Upper lobe of right lung (tissue), 1 donor: ENCODE measurements at regions not wholly inside any gene's neighbourhood (a gene's known extent, or its start where the extent isn't known, plus 50 kb on each side); places are given as distances from the start of the nearest gene placed in this dataset.

ENCODE experiments used
- ATAC-seq: fragments of 200-7000 bp; cut with Tn5 transposase; one replicate; pipeline ENCODE4 v1.9.1; 2020; ENCODE audit warnings: mild to moderate bottlenecking, moderate library complexity
- DNase-seq: peaks from one replicate; pipeline ENCODE4 v3.0.0-alpha.2; 2020
- H3K27ac ChIP-seq: fragments of 200-600 bp; one replicate; pipeline ENCODE4 v1.8.0; 2022
- H3K27me3 ChIP-seq: fragments of 200-600 bp; one replicate; pipeline ENCODE4 v1.8.0; 2022; ENCODE audit warnings: mild to moderate bottlenecking
- H3K36me3 ChIP-seq: fragments of 200-600 bp; one replicate; pipeline ENCODE4 v1.8.0; 2022
- H3K4me1 ChIP-seq: fragments of 200-600 bp; one replicate; pipeline ENCODE4 v1.8.0; 2022
- H3K4me3 ChIP-seq: fragments of 200-600 bp; one replicate; pipeline ENCODE4 v1.8.0; 2022; ENCODE audit warnings: mild to moderate bottlenecking
- H3K9me3 ChIP-seq: fragments of 200-600 bp; one replicate; pipeline ENCODE4 v1.8.0; 2022
- CTCF ChIP-seq: fragments of 200-600 bp; IDR thresholded peaks from one replicate; pipeline ENCODE4 v1.8.0; 2022; ENCODE audit warnings: antibody characterized with exemption
- intact Hi-C: fragments of 100-400 bp; cut with DNase I; formaldehyde crosslinking; loops from one replicate; pipeline ENCODE4 v1.11.0; 2022
- donor health status: DM: no; HTN: yes; CAD: no; lungs with severe emphysema.

DNA sequence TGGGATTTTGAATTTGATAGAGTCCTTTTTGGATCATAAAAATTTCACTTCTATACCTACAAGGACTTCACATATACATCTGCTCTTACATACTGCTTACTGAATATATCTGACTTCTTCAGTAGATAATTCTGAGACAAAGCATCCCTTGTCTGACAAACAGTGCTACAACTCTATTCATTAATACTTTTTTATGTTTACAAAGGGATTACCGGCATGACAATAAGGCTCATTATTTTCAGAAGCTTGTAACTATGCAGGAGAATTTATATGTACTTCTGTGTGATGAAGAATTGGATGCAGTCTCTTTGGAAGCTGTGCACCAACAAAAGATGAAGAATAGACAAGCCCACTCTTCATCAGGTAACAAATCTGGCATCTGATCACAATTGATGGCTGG lies 1070.3 kb downstream of the STIM2 start:
- Histone ChIP-seq H3K4me1 (no peaks in the 10 kb centered on the region), H3K9me3 (no peaks in the 10 kb centered on the region), H3K27me3 (no peaks in the 10 kb centered on the region), H3K4me3 (no peak overlapping the region), H3K27ac (no peak overlapping the region), H3K36me3 (no peaks in the 10 kb centered on the region)
- DNase-seq (no peak), ATAC-seq (no peak)
- TF ChIP-seq CTCF = no peak
- intact Hi-C loops = no loop called here

DNA sequence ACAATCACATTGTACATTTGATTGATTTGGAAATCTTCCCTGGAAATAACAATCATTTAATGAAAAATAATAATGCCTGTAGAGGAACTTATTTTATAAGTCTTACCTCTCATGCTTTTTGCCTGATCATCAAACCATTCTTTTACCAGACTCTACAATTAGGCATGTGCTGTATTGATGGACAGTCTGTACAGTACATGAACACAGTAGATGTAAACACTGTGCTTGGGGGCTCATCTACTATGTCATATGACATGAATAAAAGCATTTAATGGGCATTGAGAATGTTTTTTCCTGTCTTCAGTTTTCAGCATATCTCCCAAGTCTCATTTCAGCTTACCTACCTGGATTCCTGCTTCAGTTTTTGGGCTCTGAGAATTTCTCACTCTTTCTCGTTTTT lies 1070.9 kb downstream of the STIM2 start:
- no peaks in the 10 kb centered on the region for H3K9me3 ChIP-seq
- intact Hi-C loops = no loop called here
- no peak overlapping the region for H3K27ac ChIP-seq
- no peaks in the 10 kb centered on the region for H3K36me3 ChIP-seq
- no peaks in the 10 kb centered on the region for H3K27me3 ChIP-seq
- no peak for TF ChIP-seq CTCF
- ATAC-seq = no peak
- DNase-seq = no peak
- no peaks in the 10 kb centered on the region for H3K4me1 ChIP-seq
- H3K4me3 ChIP-seq = no peak overlapping the region

- Histone ChIP-seq H3K4me1 (no peaks in the 10 kb centered on the region), H3K36me3 (no peaks in the 10 kb centered on the region), H3K4me3 (no peak overlapping the region), H3K27ac (no peak overlapping the region), H3K9me3 (no peaks in the 10 kb centered on the region), H3K27me3 (no peaks in the 10 kb centered on the region)
- ATAC-seq (no peak), DNase-seq (no peak)
- TF ChIP-seq CTCF = no peak
- intact Hi-C loops = no loop called here
Observed at GRCh38 chr4:27934871-27935270, 1074.2 kb downstream of the STIM2 start.

DNA sequence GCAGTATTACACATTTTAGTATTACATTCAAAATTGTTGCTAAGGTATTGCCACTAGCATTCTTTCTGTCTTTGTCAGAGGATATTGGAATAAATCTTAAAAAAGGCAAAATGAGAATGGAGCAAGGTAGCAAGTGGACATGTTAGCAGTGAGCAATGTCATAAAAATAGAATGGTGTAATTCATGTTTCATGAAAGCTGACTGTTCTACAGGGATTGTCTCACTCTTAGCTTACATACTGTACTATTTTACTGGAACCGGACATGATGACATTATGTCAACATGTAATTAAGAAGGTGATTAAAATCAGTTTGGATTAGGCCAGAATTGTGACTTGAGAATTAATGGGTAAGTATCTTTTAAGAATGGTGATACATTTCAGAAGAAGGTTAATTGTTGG lies 1086.2 kb downstream of the STIM2 start:
- no peak for ATAC-seq
- Histone ChIP-seq H3K36me3 (no peaks in the 10 kb centered on the region), H3K9me3 (no peaks in the 10 kb centered on the region), H3K27ac (no peak overlapping the region), H3K4me3 (no peak overlapping the region), H3K27me3 (no peaks in the 10 kb centered on the region), H3K4me1 (no peaks in the 10 kb centered on the region)
- intact Hi-C loops = no loop called here
- no peak for DNase-seq
- no peak for TF ChIP-seq CTCF

DNA sequence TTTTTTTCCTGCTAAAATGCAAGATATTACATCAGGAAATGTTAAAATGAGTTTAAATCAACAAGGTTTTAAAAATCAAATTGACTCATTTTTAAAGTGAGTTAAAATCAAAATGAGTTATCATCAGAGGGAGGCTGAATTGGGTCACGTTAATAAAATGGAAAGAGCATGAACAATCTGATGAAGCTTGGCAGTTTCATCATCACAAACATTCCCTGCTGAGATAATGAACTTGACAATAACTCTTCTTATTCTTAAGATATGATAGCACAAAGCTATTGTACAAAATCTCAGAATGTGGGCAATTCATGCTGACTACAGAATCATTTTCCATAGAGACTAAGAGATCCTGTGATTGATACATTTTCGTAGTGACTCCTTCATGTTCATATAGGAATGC lies 1086.7 kb downstream of the STIM2 start:
- no peaks in the 10 kb centered on the region for H3K27me3 ChIP-seq
- intact Hi-C loops = no loop called here
- no peak for TF ChIP-seq CTCF
- H3K4me3 ChIP-seq = no peak overlapping the region
- ATAC-seq (no peak), DNase-seq (no peak)
- no peaks in the 10 kb centered on the region for H3K4me1 ChIP-seq
- no peak overlapping the region for H3K27ac ChIP-seq
- H3K9me3 ChIP-seq = no peaks in the 10 kb centered on the region
- no peaks in the 10 kb centered on the region for H3K36me3 ChIP-seq

GRCh38 chr4:27964095-27964494 lies 1103.5 kb downstream of the STIM2 start:
- intact Hi-C loops = no loop called here
- Histone ChIP-seq H3K4me1 (no peaks in the 10 kb centered on the region), H3K27ac (no peak overlapping the region), H3K36me3 (no peaks in the 10 kb centered on the region), H3K4me3 (no peak overlapping the region), H3K9me3 (no peaks in the 10 kb centered on the region), H3K27me3 (no peaks in the 10 kb centered on the region)
- no peak for ATAC-seq
- DNase-seq = no peak
- no peak for TF ChIP-seq CTCF
